Neural cell (in vitro differentiated cells): ENCODE measurements at regions not wholly inside any gene's neighbourhood (a gene's known extent, or its start where the extent isn't known, plus 50 kb on each side); places are given as distances from the start of the nearest gene placed in this dataset.

Experiments used
- CTCF ChIP-seq: fragments of 450-650 bp; IDR thresholded peaks from 2 replicates; pipeline ENCODE4 v1.5.1; 2014; ENCODE audit warnings: antibody characterized with exemption, mild to moderate bottlenecking, moderate library complexity; ENCODE audit not compliant: poor library complexity, severe bottlenecking
- EP300 ChIP-seq: fragments of 450-650 bp; conservative IDR thresholded peaks from 2 replicates; pipeline ENCODE4 v1.6.1; 2014; ENCODE audit warnings: antibody characterized with exemption, mild to moderate bottlenecking, moderate library complexity; ENCODE audit not compliant: poor library complexity, severe bottlenecking
- EZH2 ChIP-seq: fragments of 200-600, 300-800 bp; shearing (Covaris generic), sonication (generic); IDR thresholded peaks from 2 replicates; pipeline ENCODE4 v1.6.1; 2014; ENCODE audit warnings: antibody characterized with exemption, low read length, borderline replicate concordance, mild to moderate bottlenecking; ENCODE audit not compliant: insufficient read depth, poor library complexity, severe bottlenecking
- MXI1 ChIP-seq: fragments of 450-650 bp; conservative IDR thresholded peaks from 2 replicates; pipeline ENCODE4 v1.6.1; 2014; ENCODE audit warnings: antibody characterized with exemption, mild to moderate bottlenecking; ENCODE audit not compliant: poor library complexity, severe bottlenecking
- POLR2AphosphoS5 ChIP-seq: IDR thresholded peaks from 2 replicates; pipeline ENCODE4 v1.6.1; 2012
- REST ChIP-seq: IDR thresholded peaks from 2 replicates; pipeline ENCODE4 v1.6.1; 2012; ENCODE audit warnings: borderline replicate concordance
- SMC3 ChIP-seq: fragments of 450-650 bp; conservative IDR thresholded peaks from 2 replicates; pipeline ENCODE4 v1.6.1; 2014; ENCODE audit warnings: antibody characterized with exemption, mild to moderate bottlenecking, moderate library complexity; ENCODE audit not compliant: poor library complexity
- TAF1 ChIP-seq: IDR thresholded peaks from 2 replicates; pipeline ENCODE4 v1.6.1; 2012; ENCODE audit warnings: low read depth

GRCh38 chr5:110903966-110904365 is 165.2 kb downstream of the SLC25A46 start:
- TF ChIP-seq CTCF (no peak), REST (no peak), EZH2 (no peak), POLR2AphosphoS5 (no peak), MXI1 (no peak), EP300 (no peak), TAF1 (no peak), SMC3 (no peak)
